Hematopoietic multipotent progenitor cell treated with erythropoietin and hydrocortisone succinate and interleukin-3 and kit ligand, for 15 days (in vitro differentiated cells): ENCODE measurements at regions not wholly inside any gene's neighbourhood (a gene's known extent, or its start where the extent isn't known, plus 50 kb on each side); places are given as distances from the start of the nearest gene placed in this dataset.
"Not testable (repeated sequence)": the region's sequence is repeated elsewhere in the genome, so short reads cannot be mapped to it uniquely, and the experiment has no call there.

Source experiments
- DNase-seq: peaks from one replicate; pipeline ENCODE4 v3.0.0-alpha.2; 2015; ENCODE audit warnings: low spot score

DNA sequence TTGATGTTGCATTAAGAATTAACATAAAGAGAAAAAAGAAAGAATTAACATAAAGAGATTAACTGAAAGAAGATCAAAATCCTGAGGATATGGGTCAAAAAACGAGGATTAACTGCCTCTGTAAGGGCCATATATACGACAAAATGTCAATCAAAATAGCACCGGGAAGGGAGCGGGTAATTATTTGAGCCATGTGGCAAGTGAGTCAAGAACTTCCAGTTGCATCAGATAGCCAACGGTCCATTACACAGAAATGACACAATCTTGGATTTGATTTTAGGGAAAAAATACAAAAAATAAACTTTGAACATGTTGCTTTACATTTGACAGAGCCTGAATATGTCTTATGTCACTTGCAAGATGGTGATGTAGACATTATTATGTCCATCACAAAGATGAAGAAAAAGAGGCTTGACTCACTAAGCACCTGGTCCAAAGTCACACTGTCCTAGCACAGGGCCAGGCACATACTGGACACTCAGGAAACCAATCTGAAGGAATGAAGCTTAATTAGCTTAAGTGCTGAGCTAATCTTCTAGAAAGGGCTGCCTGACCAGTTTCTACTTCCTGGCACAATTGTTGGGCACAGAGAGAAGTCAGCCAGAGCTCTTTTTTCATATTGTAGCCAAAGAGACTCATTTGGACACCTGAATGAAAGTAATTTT is 273.2 kb upstream of the PAPPA start:
- no peak for DNase-seq

DNA sequence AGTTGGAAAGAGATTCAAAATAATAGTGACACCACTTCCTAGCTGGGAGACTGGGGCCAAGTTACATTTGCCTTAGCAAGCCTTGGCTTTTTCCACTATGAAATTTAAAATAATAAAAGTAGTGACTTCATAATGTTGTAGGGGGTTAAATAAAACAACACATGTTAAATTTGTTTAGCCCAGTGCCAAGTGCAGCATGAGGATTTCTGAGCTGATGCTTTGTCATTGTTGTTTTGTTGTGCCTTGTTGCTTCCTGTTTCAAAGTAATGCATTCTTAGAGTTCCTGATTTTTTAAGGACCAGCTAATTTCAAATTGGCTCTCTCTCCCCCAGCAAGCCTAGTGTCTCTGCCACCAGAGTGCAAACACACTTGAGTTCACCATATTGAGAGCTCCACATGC is 270.7 kb upstream of the PAPPA start:
- DNase-seq, result no peak

DNA sequence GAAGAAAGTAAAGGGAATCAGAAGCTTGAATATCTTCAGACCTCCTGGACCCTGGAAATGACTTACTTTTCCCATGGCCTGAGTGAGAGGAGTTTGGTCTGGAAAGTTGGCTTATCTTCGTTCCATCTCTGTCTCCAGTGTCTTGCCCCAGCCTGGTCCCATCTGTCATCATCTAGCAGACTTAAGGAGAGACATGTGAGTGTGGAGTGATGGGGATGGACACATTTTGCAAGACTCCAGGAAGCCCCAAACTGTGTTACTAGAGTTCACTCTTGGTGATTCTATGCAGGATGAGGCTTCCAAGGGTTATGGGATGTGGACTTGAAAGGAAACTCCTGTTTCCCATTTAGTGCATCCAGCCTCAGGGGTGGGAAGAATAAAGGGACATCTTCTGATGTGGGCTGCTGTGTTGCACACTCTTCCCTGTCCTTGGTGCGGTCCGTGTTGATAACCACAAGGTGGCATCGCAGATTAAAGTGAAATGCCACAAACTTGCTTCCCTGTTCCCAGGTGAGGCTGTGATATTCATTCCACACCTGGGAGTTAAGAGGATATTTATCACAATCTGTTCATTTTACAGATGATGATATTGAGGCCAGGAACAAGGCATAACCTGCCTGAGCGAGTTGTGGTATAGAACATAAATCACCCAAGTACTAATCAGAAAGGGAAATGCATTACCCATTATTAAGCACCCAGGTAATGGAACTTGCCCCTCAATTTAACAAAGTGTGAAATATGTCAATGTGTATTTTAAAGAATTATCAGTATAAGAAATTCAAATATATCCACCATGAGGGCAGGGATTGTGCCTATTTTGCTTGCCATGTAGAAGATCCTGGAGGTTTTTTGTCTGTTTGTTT is 269.9 kb upstream of the PAPPA start:
- DNase-seq, result no peak

DNA sequence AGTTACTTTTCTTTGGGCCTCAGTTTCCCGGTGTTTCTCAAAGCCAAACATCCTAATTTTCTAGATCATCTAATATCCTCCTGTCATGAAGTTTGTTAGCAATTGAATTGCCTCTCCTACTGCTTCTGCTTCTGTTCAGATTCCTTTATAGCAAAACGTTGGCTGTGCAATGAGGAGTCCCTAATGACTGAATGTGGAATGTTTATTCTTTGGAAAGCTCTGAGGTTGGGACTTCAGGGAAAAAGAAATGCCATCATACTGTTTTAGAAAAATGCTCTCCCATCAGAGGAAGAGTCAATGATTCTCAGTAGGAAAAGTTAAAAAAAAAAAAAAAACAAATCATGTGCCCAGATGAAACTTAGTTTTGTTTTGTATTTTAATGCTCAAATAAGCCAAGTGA is 268.7 kb upstream of the PAPPA start:
- no peak for DNase-seq

DNA sequence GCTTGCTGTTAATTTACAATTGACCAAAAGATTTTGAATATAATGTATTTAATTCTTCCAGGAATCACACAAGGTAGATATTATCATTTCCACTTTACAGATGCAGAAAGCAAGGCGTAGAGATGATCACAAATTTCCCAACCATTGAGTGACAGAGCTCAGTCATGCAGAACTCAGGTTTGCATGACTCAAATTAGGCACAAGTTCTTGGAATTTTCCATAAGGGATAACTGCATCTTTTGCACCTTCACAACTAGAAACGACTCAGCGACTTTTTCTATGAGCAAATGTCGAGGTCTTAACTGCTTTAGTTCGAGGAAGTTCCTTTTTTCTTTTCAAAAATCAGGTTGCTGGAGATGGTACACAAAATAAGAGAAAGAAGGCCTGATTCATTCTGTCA is 265.5 kb upstream of the PAPPA start:
- no peak for DNase-seq

DNA sequence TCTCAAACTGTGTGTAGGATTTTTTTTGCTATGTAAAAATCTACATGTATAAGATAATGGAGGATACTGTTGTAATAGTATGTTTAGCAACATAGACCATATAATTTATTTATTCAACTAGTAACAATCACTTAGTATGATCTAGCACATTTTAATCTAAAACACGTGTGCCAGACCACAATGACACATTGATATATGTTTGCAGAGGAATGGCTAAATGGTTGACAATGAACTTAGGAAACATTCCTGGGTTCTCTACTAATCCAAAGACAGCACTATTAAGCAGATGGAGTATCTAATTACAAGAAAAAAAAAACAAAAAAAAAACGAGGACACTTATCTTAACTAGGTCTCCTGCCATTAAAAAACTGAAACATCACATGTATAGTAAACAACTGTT is 261.7 kb upstream of the PAPPA start:
- DNase-seq, result no peak

DNA sequence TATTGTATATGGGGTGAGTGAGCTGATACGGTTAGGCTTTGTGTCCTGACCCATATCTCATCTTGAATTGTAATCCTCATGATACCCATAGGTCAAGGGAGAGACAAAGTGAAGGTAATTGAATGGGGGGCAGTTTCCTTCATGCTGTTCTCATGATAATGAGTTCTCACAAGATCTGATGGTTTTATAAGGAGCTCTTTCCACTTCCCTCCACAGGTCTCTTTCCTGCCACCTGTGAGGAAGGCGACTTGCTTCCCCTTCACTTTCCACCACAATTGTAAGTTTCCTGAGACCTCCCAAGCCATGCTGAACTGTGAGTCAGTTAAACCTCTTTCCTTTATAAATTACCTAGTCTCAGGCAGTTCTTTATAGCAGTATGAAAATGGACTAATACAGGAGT is 255.1 kb upstream of the PAPPA start:
- DNase-seq, result not testable (repeated sequence)

DNA sequence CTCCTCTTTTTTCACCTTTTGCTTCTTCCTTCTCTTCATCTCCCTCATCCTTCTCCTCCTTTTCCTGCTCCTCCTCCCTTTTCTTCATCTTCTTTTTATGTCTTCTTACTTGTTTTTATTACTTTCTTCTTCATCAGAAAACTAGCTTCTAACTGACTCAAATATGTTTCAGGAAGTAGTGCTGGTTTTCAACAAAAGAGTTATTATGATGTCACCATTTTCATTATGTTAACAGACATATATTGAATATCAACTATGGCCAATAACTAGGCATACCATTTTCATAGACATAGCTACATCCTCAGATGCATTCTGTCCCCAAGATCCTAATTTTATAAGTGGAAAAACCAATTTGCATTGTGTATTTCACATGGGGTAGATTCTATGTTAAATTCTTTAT is 252.9 kb upstream of the PAPPA start:
- no peak for DNase-seq

DNA sequence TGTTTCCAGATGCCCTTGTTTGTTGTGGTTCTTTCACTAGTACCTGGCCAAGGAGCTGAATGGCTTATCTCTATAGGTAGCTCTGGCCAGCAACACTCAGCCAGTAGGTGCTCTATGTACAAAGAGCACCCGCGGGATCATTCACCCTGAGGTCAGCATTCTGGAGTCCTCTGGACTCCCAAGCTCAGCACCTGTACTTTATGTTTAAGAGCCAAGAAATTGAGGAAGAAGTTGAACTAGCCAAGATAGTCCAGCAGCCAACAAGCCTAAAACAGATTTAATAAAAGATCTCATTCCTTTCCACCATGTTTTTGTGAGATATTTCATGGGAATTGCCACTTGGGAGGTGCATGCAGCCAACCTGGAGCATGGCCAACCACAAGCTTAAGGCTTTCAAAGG is 242.6 kb upstream of the PAPPA start:
- no peak for DNase-seq

DNA sequence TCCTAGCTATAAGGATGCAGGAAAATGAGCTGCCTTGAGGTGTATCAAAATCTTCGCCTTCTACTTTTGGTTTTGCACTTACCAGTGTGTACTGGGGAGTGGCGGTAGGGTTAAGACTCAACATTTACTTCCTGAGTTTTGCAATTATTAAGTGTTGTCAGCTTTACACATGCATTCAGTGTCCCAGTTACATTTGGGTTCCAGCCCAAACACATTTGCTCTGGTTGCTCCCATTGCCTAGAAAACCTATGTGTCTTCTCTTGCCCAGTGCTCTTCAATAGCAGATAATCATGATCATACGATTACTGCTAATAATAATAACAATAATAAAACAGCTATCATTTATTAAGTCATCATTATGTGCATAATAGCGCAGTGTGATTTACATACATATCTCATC is 241.5 kb upstream of the PAPPA start:
- DNase-seq, result no peak

DNA sequence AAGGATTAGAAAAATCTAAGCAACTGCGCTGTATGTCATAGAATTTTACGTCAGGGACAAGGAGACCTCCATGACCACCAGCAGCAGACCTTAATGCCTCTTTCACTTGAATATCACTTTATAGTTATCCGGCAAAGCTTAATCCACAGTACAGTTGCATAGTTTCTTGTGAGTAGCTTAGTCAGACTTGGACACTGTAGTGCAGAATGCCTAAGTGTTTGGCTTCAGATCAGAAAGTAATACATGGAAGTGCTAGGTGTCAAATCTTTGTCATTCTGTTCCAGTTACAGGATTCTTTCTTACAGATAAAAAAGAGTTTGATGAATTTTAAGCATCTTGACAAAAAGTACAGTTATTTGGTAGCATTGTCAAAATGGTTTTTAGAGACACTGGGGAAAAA is 239.9 kb upstream of the PAPPA start:
- DNase-seq, result no peak

DNA sequence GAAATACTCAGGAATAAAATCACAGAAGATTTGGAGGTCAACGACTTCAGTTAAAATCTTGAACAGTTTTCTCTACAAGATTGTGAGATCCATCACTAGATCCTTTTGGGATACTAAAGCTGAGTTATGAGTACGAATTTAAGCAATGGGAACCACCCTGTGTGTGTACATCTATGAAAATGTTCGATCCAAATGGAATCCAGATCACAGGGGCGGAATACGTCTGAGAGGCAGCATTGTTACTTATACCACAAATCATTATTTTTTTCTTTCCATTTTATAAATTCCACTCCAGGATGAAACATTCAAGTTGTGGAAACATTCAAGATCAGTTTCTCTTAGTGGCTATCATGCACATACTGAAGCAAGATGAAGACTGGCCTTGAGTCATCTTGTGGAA is 239.3 kb upstream of the PAPPA start:
- DNase-seq, result no peak

DNA sequence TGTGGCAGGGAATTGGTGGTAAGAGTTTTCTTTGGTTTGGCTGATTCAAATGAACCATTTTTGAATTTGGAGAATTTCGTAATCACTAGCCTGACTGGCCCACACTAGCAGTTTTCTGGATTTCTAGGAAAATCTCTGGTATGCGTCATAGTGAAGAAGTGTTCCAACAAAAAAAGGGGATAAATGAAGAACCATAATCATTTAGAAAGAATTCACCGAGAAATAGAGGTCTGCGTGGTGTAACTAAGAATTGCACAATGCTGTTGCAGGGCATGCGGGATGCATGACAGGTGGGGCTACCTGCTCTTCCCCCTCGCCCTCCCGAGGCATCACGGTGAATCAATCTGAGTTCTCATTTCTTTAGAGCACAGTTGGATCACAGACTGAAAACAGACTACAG is 232.3 kb upstream of the PAPPA start:
- DNase-seq, result no peak

DNA sequence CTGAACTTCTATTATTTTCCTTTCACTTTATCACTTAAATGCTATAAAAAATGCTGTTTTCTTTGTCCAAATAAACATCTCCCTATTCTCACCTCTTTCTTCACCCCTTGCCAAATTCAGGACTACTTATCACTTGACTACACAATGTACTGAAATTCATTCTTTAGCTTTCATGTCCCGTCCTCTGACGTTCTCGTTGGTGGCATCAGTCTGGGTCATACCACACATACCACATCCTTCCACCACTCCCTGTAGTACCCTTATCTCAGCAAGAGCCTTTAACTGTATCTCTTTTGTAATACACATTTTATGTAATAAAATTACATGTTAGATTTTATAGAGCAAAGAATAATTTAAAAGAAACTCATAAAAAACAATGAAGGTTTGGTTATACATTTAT is 231.1 kb upstream of the PAPPA start:
- DNase-seq, result no peak

DNA sequence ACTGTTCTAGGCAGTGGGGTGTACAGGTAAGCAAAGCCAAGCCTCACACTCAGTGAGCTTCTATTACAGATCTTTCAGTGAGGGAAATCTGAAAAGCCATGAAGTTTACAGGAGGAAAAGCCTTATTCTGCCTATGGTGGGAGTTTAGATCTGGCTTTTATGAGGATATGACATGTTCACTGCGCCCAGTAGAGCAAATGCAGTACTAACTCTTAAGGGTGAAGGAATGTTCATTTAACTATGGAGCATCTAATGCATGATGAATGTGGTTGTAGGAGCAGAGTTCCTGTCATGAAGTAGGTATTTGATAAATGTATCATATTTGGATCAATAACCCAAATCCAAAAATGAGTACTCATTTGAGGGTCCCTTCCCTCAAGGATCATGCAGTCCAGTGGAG is 230.2 kb upstream of the PAPPA start:
- DNase-seq, result no peak

DNA sequence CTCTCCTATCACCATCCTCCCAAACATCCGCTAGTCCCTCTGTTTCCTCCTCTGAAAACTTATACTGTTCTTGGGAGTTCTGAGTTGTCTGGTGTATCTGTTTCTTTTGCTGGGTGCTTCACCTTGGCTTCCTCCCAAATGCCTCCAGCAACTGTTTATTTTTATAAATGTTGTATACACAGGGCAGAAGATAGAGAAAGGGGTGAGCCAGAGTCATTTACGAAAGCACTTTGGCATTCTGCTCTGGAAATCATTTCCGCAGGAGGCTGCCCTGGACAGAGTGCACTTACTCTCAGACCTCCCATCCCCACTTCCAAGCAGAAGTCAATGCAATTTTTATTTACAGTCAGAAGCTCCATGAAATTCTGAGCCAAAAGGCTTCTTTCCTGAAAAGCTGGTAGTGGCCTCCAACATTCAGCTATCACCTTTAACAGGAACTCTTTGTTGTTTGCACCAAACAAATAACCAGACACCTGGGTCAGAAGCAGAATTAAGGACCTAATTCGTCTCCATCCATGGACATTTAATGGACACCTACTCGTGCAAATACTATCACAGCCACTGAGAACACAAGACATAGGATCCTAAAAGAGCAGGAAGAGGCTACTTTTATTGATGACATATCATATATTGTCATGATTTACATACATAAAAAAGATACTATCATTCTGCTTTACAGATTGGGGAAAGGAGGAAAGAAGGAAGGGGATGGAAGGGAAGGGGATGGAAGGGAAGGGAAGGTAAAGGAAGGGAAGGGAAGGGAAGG is 229.5 kb upstream of the PAPPA start:
- no peak for DNase-seq

DNA sequence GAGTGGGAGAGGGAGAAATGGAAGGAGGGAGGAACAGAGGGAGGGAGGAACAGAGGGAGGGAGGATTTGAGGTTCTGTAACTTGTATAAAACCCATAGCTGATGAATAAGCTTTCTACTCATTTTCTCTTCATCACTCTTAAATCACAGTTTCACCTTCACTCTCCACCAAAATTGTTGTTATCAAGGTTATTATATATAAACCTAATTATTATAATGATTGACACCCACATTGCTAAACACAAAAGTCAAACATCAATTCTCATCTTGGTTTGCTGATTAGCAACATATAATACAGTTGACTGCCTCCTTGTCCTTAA is 229.0 kb upstream of the PAPPA start:
- DNase-seq, result no peak

DNA sequence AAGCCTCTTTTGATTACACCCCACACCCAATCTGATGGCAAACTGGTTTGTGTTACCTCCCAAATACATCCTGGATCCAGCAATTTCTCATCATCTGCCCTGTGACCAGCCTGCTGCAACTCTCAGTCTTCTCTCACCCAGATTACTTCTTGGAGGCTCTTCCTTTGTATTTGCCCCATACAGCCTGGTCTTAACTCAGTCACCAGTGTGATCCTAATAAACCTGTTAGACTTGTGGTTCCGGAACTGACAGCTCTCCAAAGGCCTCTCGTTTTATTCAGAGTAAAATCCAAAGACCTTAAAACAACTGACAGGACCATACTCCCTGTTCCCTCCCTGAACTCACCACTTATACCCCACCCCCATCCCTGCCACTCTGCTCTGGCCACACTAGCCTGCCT is 228.2 kb upstream of the PAPPA start:
- DNase-seq, result no peak

DNA sequence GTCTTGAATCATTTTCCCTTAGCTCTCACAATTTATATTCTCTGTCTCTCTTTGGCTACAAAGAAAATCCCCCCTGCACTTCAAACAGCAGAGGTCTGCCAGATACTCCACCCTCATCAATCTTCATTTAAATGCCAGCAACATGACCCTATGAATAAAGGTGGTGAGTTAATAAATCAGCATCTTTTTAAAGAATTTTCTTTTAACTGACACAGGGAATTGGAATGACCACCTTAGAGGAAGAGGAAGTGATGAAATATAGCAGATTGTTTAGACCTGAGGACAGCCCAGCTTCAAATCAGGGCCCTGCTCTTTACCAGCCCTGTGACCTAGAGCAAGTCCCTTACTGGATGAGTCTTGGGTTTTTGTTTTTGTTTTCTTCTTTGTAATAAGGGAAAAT is 223.1 kb upstream of the PAPPA start:
- no peak for DNase-seq

DNA sequence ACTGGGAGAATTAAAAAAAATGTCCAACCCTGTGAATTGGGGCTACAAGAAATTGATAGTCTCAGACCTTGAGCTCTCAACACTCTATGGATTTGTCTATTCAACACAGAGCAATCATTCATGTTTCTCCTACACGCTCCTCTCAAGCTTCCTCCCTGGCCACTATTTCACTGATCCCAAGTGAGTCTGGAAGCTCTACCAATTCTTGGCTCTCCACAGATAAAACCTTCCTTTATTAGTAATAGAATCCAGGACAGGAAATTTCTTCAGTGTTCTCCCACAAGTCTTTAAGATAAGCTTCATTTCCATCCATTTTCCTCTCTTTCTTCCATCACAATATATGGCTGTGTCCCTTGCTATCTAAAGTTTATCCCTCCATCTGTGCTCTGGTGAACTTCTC is 215.1 kb upstream of the PAPPA start:
- DNase-seq, result no peak

DNA sequence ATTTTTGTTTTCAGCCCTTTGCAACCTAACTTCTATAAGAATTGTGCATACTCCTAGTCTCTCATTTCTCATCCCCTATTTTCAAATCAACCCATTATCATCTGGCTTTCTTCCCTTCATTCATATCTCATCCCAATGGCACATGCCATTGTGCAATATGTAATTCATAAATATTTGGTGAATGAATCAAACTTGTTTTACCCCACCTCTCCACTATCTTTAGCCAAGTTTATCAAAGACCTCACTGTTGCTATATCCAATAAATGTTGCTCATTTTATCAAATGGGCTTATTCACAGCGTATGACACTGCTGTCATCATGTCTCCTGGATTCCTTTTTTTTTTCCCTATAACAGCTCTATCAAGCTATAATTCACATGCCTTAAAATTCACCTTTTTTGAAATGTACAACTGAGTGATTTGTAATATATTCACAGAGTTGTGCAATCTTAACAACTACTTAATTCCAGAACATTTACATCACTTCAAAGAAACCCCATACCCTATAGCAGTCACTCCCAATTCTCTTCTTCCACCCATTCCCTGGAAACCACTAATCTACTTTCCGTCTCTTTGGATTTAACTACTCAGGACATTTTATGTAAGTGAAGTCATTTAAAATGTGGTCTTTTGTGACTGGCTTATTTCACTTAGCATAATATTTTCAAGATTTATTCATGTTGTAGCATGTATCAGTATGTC is 214.4 kb upstream of the PAPPA start:
- no peak for DNase-seq

DNA sequence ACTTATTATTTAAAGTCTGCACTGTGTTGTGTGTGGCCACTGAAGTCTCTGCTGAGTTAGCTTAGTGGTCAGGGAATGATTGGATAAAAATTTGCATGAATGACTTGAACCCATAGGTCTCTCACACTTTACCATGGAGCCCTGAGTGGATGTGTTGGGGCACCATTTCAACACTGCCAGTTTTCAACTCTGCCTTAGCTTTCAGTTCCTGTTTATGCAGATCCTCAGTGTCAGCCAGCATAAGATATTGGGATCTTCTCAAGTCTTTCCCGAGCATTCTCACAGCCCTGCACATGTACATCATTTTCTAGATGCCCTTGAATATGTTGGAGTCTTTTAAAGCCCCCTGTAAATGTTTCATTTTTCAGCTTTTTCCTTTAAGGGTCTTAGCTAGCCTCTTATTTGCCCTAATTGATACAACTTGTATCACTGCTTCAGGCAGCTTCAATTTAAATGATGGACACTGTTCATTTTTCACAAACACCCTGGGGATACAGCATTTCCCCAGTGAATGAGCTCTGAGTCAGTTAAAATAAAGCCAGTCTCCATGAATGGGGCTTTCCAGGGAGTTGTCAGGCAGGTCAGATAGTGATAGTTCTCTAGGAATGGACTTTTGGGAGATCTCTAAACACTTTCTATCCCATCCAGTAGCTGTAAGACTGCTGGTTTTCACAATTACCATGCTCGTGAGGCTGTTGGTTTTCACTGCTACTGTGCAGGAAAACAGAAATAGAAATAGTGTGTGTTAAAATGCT is 211.9 kb upstream of the PAPPA start:
- DNase-seq, result no peak
